GM23338 (cell line): ENCODE measurements at regions not wholly inside any gene's neighbourhood (a gene's known extent, or its start where the extent isn't known, plus 50 kb on each side); places are given as distances from the start of the nearest gene placed in this dataset.

ENCODE experiments used
- ATAC-seq: fragments of 200-7000 bp; cut with Tn5 transposase; 3 replicates; pipeline ENCODE4 v1.9.1; 2020
- DNase-seq: peaks from one replicate; pipeline ENCODE4 v3.0.0-alpha.2; 2015; ENCODE audit warnings: low spot score
- H2AFZ ChIP-seq: fragments of 200-600 bp; sonication (generic); 2 replicates; pipeline ENCODE4 v1.8.0; 2016; ENCODE audit warnings: antibody characterized with exemption, mild to moderate bottlenecking, moderate library complexity
- H3F3A ChIP-seq: fragments of 200-600 bp; sonication (generic); replicated peaks from 2 replicates; pipeline ENCODE4 v1.8.0; 2017; ENCODE audit warnings: antibody characterized with exemption, mixed run types, low read depth
- H3K27ac ChIP-seq: fragments of 200-600 bp; sonication (generic); 2 replicates; pipeline ENCODE4 v1.6.1; 2016; ENCODE audit warnings: low read depth
- H3K27me3 ChIP-seq: fragments of 200-600 bp; sonication (generic); 2 replicates; pipeline ENCODE4 v1.8.0; 2016; ENCODE audit warnings: mild to moderate bottlenecking, mixed run types, moderate library complexity; ENCODE audit not compliant: insufficient read depth
- H3K36me3 ChIP-seq: fragments of 200-600 bp; sonication (generic); 2 replicates; pipeline ENCODE4 v1.8.0; 2016; ENCODE audit warnings: mild to moderate bottlenecking; ENCODE audit not compliant: insufficient read depth
- H3K4me1 ChIP-seq: fragments of 200-600 bp; sonication (generic); 2 replicates; pipeline ENCODE4 v1.8.0; 2016; ENCODE audit warnings: mild to moderate bottlenecking, moderate library complexity; ENCODE audit not compliant: insufficient read depth
- H3K4me2 ChIP-seq: fragments of 200-600 bp; sonication (generic); 2 replicates; pipeline ENCODE4 v1.7.1; 2017; ENCODE audit warnings: mixed run types
- H3K4me3 ChIP-seq: fragments of 200-600 bp; sonication (generic); 2 replicates; pipeline ENCODE4 v1.6.1; 2016; ENCODE audit warnings: mixed run types
- H3K79me2 ChIP-seq: fragments of 200-600 bp; sonication (generic); replicated peaks from 2 replicates; pipeline ENCODE4 v1.8.0; 2017; ENCODE audit warnings: mild to moderate bottlenecking; ENCODE audit not compliant: insufficient read depth
- H3K9me2 ChIP-seq: fragments of 200-600 bp; sonication (generic); 2 replicates; pipeline ENCODE4 v1.8.0; 2017; ENCODE audit not compliant: insufficient read depth
- H4K20me1 ChIP-seq: fragments of 200-600 bp; sonication (generic); replicated peaks from 2 replicates; pipeline ENCODE4 v1.8.0; 2017; ENCODE audit warnings: mild to moderate bottlenecking; ENCODE audit not compliant: insufficient read depth
- H3K27ac Mint-ChIP-seq: 2 replicates; pipeline ENCODE4 v1.8.0; 2020; ENCODE audit warnings: inconsistent platforms, mild to moderate bottlenecking, moderate library complexity, mixed read lengths
- H3K27me3 Mint-ChIP-seq: 3 replicates; pipeline ENCODE4 v1.8.0; 2022; ENCODE audit warnings: low read depth, mild to moderate bottlenecking, moderate library complexity, mixed read lengths, inconsistent platforms; ENCODE audit not compliant: insufficient read depth, poor library complexity
- H3K36me3 Mint-ChIP-seq: 3 replicates; pipeline ENCODE4 v1.8.0; 2021; ENCODE audit warnings: low read depth, mild to moderate bottlenecking, inconsistent platforms, moderate library complexity, mixed read lengths
- H3K4me1 Mint-ChIP-seq: 3 replicates; pipeline ENCODE4 v1.8.0; 2020; ENCODE audit warnings: mild to moderate bottlenecking, inconsistent platforms, mixed read lengths
- H3K4me3 Mint-ChIP-seq: 3 replicates; pipeline ENCODE4 v1.8.0; 2021; ENCODE audit warnings: moderate library complexity, mild to moderate bottlenecking, inconsistent platforms, mixed read lengths
- H3K9me3 Mint-ChIP-seq: 3 replicates; pipeline ENCODE4 v1.8.0; 2020; ENCODE audit warnings: moderate library complexity, mild to moderate bottlenecking, inconsistent platforms, mixed read lengths
- CTCF ChIP-seq, 2 experiments: fragments of 200-600 bp in 1 of 2; sonication (generic) in 1 of 2; conservative IDR thresholded peaks; 2 replicates each; pipeline versions ENCODE4 v1.5.1 to v1.6.1; 2016 to 2017; ENCODE audit warnings: antibody characterized with exemption in 2 of 2, low read depth in 2 of 2, mild to moderate bottlenecking in 2 of 2, moderate library complexity in 1 of 2
- ETS1 ChIP-seq: IDR thresholded peaks from 2 replicates; pipeline ENCODE4 v1.6.1; 2016; ENCODE audit warnings: antibody characterized with exemption
- EZH2 ChIP-seq: fragments of 200-600 bp; sonication (generic); IDR thresholded peaks from one replicate; pipeline ENCODE4 v1.8.0; 2017; ENCODE audit warnings: antibody characterized with exemption, mild to moderate bottlenecking, low read depth; ENCODE audit not compliant: unreplicated experiment
- EZH2phosphoT487 ChIP-seq: fragments of 200-600 bp; sonication (generic); IDR thresholded peaks from one replicate; pipeline ENCODE4 v1.8.1; 2018; ENCODE audit warnings: antibody characterized with exemption; ENCODE audit not compliant: unreplicated experiment
- POLR2AphosphoS5 ChIP-seq: IDR thresholded peaks from 2 replicates; pipeline ENCODE4 v1.6.1; 2016; ENCODE audit warnings: antibody characterized with exemption, low read depth
- ZNF462 ChIP-seq: fragments of 250-450 bp; sonication (Bioruptor Pico); IDR thresholded peaks from 2 replicates; pipeline ENCODE4 v1.5.0; 2020; ENCODE audit warnings: mild to moderate bottlenecking, moderate library complexity

- TF ChIP-seq ZNF462 (CRISPR knock-in tag) = no peak
- TF ChIP-seq EZH2phosphoT487 = no peak
- no peak for TF ChIP-seq EZH2
- TF ChIP-seq ETS1 = no peak
- no peak for TF ChIP-seq CTCF (conservative IDR thresholded peaks at IDR 0.05; ENCODE audit: low read depth in 2 of 2)
Measured at GRCh38 chr5:164312801-164313200, 807.4 kb downstream of the MAT2B start (continued).

- no peak for ATAC-seq
- TF ChIP-seq ETS1 (no peak), POLR2AphosphoS5 (no peak)
Measured at GRCh38 chr5:164317676-164318075, 812.3 kb downstream of the MAT2B start.

More at GRCh38 chr5:164317676-164318075, 812.3 kb downstream of the MAT2B start:
- Mint-ChIP-seq H3K36me3 (no peaks in the 10 kb centered on the region), H3K9me3 (no peaks in the 10 kb centered on the region), H3K27ac (no peak overlapping the region), H3K4me1 (no peaks in the 10 kb centered on the region), H3K27me3 (no peaks in the 10 kb centered on the region), H3K4me3 (no peak overlapping the region)
- Histone ChIP-seq H3K27me3 (no peaks in the 10 kb centered on the region), H3K4me2 (no peak overlapping the region), H3K4me1 (no peaks in the 10 kb centered on the region), H4K20me1 (no peaks in the 10 kb centered on the region), H3K36me3 (no peaks in the 10 kb centered on the region), H3K27ac (no peak overlapping the region), H3F3A (no peaks in the 10 kb centered on the region), H3K4me3 (no peak overlapping the region), H2AFZ (no peak overlapping the region), H3K79me2 (no peaks in the 10 kb centered on the region), H3K9me2 (peaks cover 4% of the 10 kb centered on the region; the same call in 1 of the 2 replicates)
- no peak for DNase-seq
